GM18868 (cell line): ENCODE measurements at regions not wholly inside any gene's neighbourhood (a gene's known extent, or its start where the extent isn't known, plus 50 kb on each side); places are given as distances from the start of the nearest gene placed in this dataset.
"Not testable (repeated sequence)": the region's sequence is repeated elsewhere in the genome, so short reads cannot be mapped to it uniquely, and the experiment has no call there.

Source experiments
- ATAC-seq: cut with Tn5 transposase; IDR thresholded peaks from one replicate; pipeline ENCODE4 v1.9.1; 2021; ENCODE audit warnings: mild to moderate bottlenecking, moderate library complexity; ENCODE audit not compliant: unreplicated experiment

GRCh38 chr7:114182837-114183236 lies 231.8 kb upstream of the FOXP2 start:
- no peak for ATAC-seq

DNA sequence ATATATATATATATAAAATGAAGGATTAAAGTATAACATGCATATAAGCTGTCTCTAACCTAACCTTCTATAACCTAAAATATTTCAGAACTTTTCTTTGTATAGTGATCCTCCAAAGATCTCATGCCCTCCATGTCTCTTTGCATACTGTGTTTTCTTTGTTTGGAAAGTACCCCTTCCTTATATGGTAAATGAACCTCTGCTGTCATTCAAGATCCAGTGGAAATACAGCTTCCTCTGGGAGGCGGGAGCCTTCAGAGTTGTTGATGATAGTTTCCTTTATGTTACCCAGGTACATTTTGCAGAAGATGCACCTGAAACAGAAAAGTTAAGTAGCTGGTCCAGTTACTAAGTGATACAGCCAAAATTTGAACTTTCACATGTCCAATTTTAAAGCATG lies 233.3 kb upstream of the FOXP2 start:
- no peak for ATAC-seq

- no peak for ATAC-seq
Observed at GRCh38 chr7:114180556-114181266, 233.9 kb upstream of the FOXP2 start.

- ATAC-seq, result no peak
Observed at GRCh38 chr7:114175125-114175524, 239.5 kb upstream of the FOXP2 start.

GRCh38 chr7:114173170-114173890 lies 241.3 kb upstream of the FOXP2 start:
- ATAC-seq, result no peak

DNA sequence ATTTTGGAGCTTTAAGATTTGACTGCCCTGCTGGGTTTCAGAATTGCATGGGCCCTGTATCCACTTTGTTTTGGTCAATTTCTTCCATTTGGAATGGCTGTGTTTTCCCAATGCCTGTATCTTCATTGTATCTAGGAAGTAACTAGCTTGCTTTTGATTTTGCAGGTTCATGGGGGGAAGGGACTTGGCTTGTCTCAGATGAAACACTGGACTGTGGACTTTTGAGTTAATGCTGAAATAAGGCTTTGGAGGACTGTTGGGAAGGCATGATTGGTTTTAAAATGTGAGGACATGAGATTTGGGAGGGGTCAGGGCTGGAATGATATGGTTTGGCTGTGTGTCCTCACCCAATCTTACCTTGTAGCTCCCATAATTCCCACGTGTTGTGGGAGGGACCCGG lies 245.2 kb upstream of the FOXP2 start:
- ATAC-seq, result not testable (repeated sequence)

DNA sequence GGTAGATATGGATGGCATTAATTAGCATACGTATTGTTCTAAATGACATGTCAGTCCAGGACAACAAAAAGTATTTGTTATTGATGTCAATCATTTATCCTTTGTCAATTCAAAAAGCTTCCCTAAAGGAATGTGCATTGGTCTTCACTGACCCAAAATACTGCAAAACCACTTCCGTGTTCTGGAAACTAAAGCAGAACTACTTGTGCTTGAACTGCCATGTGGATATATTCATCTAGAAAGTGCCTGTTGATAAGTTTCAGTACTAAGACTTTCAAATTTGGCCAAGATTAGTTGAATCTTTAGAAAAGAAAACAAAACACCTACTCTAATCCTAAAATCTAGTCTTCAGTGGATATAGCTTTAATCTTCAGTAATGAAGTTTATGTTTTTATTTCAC lies 242.1 kb upstream of the PPP1R3A start:
- no peak for ATAC-seq

DNA sequence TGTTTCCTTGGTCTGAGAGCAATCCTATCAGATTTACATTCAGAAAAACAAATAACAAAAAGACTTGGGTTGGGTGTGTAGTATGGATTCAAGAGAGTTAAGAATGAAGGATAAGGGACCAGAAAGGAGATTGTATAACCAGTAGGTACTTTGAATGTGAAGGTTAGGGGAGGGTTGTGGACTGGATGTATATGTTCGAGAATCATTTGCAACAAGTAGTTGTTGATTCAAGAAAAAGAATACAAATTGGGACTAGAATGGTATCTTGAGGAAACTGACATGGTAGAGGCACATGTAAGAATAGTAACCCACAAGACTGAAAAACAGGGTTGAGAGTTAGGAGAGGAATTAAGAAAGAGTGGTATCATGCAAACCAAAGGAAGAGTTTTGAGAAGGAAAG lies 240.0 kb upstream of the PPP1R3A start:
- ATAC-seq, result no peak

DNA sequence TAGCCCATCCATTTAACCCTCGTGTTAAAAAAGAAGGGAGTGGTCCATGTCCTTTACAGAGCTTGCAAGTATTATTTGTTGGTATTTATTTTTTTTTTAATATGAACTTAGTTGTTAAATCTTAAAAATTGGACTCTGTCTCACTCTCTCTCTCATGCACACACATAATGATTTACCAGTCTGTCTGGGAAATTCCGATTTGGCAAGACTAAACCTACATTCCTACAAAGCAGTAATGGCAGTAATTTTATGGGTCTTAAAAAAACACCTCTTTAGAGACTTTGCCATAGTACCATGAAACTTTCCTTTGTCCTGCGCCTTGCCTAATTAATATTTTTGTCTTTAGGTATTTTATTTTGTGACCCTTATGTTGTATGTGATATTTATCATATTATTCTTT lies 239.5 kb upstream of the PPP1R3A start:
- ATAC-seq, result no peak

GRCh38 chr7:114156178-114156577 lies 237.4 kb upstream of the PPP1R3A start:
- ATAC-seq, result no peak

DNA sequence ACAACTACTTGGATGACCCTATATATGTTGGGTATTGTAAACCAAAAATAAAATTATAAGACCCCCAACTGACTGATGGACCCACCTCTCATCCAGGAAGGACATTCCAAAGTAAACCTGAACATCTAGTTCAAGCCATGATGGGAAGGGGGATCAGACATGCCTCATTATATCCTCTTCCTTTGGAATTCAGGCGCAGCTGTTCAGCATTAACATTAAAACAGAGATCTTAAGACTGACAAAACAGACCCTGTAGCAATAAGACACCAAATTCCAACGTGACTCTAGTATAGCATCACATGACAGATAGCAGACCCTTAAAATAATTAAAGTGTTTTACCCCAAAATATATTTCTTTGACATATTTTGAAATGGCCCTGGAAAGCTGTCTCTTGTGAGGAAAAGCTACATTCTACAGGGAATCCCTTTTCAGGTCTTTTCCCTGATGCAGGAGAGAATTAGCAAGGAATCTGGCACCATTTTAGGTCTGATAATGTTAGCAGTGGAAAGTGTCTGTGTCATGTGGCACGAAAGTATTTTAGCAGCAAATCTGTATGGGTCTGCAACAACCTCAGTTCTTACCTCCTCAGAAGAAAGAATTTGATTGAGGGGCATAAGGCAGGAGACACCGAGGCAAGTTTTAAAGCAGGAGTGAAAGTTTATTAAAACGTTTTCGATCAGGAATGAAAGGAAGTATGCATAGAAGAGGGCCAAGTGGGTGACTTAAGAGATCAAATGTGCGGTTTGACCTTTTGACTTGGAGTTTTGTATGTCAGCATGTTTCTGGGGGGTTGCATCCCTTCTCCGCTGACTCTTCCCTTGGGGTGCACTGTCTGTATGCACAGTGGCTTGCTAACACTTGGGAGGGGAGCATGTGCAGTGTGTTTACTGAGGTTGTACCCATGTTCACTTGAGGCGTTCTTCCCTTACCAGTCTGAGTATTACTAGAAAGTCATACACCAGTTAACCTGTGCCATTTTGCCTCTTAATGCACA lies 236.6 kb upstream of the PPP1R3A start:
- ATAC-seq, result no peak

DNA sequence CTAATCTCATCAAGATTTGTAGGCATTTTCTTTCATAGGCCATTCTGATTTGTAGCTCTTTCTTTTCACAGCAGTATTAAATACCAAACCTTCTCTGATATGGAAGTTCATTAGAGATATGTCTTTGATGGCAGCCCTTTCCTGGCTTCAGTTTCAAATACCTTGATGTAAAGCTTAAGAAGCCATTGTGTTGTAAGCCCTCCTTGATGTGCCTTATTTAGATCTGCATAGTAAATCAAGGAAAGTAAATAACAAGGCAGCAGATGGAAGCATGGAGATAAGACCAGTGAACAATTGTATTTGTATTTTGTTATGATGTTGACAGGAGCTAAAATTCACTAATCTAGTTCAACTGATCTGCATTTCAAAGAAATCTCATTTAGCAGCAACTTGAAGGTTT lies 234.9 kb upstream of the PPP1R3A start:
- no peak for ATAC-seq

DNA sequence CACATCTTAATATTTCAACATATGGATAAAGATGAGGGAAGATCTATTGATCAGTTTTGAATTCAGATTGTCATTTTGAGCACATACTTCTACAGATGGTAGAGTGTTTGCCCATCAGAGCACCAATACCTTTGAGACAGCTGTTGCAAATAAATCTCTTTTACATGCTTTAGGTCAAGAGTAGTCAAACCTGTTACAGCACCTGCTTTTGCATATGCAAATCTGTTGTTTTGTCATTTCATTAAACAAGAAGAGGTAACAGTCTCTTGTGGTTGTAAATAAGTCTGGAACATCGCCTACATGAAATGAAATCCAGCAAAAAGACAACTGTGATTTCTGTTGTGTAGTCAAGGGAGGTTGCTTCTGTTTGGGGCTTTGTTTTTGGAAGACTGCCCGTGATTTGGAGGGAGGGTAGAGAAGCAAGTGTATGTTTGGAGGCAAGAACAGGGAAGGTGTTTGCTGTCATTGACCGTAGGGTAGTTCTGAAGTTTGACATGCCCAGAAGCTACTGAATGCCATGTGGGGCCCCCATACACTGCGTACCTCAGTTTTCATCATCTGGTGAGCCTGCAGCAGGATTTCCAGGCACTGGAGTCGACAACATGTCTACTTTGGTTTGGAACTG lies 233.6 kb upstream of the PPP1R3A start:
- ATAC-seq, result no peak

DNA sequence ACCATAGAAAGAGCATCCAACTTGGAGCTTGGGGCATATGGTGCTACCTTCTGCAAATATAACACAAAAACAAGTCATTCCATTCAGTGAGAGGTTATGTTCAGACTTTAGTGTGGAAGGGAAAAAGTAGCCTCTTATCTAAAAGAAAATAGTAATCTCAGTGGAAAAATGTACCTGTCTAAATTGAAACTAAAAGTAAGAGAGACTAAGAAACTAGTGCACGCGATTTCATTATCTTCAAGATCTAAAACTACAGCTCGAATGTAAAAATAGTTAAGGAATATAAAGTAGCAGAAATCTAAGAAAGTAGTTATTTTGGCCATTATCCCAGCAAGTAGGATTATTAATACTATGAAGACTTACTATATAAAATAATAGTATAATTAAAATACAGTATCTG lies 233.0 kb upstream of the PPP1R3A start:
- no peak for ATAC-seq

DNA sequence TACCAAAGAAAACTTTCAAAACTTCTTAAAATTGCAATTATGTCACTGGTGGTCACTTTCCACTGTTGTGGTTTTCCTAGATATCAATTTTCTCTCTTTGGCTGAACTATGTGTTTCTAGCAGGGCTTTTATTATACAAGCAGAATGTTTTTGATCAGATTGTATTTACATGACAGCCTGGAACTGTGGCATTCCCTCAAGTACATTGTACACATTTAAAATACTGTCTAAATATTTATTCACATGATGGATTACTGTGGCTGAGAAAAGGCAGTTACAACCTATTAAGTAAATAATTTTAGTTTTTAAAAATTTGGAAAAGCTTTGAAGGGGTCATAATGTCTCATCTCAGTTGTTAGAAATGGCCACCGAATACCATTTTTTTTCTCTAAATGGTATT lies 231.9 kb upstream of the PPP1R3A start:
- ATAC-seq, result no peak

DNA sequence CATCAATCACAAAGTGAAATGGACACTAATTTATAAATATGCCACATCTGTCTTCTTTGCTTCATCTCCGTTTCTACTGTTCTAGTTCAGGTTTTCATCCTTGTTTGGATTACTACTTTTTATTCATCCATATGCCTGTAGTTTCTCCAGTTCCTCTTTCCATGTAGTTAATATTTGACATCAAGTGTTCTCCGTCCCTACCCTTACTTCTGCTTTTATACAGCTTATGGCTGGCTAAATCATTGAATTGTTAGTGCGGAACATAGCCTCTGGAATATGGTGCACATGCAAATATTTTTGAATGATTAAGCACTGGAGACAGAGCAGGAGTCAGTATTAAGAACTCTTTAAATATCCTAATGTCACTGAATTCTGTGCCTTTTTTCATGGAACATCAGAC lies 230.0 kb upstream of the PPP1R3A start:
- ATAC-seq, result no peak

- no peak for ATAC-seq
Observed at GRCh38 chr7:114141415-114141814, 222.6 kb upstream of the PPP1R3A start.

- no peak for ATAC-seq
Observed at GRCh38 chr7:114140561-114140960, 221.8 kb upstream of the PPP1R3A start.

DNA sequence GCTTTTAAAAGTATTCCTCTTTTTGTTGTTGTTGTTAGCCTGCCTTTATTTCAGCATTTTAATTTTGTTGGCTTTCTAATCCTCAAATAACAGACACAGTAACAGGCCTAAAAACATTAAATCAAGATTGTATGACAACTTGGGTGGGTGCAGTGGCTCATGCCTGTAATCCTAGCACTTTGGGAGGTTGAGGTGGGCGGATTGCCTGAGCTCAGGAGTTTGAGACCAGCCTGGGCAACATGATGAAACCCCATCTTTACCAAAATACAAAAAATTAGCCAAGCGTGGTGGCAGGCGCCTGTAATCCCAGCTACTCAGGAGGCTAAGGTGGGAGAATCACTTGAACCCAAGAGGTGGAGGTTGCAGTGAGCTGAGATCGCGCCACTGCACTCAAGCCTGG lies 220.9 kb upstream of the PPP1R3A start:
- ATAC-seq, result not testable (repeated sequence)

GRCh38 chr7:114138587-114138986 lies 219.8 kb upstream of the PPP1R3A start:
- ATAC-seq, result no peak

GRCh38 chr7:114133717-114134116 lies 214.9 kb upstream of the PPP1R3A start:
- no peak for ATAC-seq
